ENCODE measurements at regions not wholly inside any gene's neighbourhood (a gene's known extent, or its start where the extent isn't known, plus 50 kb on each side); places are given as distances from the start of the nearest gene placed in this dataset.

DNA sequence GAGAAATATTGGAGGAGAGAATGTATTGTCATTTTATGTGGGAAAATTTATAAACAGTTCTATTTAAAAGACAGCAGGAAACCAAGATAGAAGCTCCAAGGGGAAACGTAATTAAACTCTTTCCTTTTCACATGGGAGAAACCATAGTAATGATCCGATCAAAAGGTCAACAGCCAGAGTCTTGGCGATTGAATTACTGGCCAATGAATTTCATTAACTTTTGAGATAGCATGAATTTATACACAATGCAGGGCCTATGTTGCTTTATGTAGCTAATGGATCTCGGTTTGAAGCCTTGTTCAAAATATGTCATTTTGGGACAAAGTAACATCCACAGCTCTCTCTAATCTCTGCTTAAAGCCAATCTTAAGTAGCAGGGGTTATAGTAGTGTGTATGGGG is 897.5 kb upstream of the NDST4 start:
- TF ChIP-seq POLR2A (IDR thresholded peaks at IDR 0.05), result no peak
- TF ChIP-seq, protein P1, sequence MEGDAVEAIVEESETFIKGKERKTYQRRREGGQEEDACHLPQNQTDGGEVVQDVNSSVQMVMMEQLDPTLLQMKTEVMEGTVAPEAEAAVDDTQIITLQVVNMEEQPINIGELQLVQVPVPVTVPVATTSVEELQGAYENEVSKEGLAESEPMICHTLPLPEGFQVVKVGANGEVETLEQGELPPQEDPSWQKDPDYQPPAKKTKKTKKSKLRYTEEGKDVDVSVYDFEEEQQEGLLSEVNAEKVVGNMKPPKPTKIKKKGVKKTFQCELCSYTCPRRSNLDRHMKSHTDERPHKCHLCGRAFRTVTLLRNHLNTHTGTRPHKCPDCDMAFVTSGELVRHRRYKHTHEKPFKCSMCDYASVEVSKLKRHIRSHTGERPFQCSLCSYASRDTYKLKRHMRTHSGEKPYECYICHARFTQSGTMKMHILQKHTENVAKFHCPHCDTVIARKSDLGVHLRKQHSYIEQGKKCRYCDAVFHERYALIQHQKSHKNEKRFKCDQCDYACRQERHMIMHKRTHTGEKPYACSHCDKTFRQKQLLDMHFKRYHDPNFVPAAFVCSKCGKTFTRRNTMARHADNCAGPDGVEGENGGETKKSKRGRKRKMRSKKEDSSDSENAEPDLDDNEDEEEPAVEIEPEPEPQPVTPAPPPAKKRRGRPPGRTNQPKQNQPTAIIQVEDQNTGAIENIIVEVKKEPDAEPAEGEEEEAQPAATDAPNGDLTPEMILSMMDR (IDR thresholded peaks at IDR 0.05), result no peak
